ENCODE measurements at regions not wholly inside any gene's neighbourhood (a gene's known extent, or its start where the extent isn't known, plus 50 kb on each side); places are given as distances from the start of the nearest gene placed in this dataset.

GRCh38 chr13:76163761-76164160, 527.6 kb downstream of the LMO7 start:
- no peak for DNase-seq

GRCh38 chr13:76160961-76161925, 525.1 kb downstream of the LMO7 start:
- DNase-seq = no peak

DNA sequence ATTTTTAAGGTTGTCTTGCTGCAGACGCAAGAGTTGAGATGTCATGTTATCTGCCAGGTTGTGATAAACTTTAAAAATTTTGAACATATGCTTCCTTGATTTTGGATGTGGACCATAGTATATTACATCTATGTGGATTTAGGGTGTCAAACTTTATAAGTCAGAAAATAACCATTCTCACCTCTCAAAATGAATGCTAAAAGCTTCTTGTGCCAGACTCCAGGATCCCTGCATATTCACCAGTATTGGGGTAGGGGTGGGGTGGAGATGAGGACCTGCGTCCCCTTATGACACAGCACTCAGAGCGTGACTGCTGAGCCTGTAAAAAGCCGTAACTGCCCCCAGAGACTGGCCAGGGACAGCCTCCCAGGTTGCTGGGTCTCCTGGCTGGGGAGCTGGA, 524.4 kb downstream of the LMO7 start:
- no peak for DNase-seq

DNA sequence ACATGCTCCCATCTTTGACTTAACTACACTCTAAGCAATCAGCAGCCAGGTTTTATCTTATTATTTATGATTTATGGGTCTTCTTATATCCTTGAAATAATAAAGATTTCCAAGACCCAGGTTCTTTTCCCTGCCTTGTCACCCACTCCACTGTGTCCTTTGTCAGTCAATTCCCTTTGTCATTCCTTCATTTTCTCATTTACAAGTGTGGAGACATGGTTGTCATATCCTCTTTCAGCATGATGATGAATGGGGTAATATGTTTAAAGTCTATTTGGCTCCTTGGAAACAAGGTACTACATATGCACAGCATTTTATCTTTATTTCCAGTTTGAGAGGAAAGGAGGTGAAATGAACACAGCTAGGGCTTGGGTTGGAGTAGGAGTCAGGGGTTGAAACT, 521.8 kb downstream of the LMO7 start:
- no peak for DNase-seq

DNA sequence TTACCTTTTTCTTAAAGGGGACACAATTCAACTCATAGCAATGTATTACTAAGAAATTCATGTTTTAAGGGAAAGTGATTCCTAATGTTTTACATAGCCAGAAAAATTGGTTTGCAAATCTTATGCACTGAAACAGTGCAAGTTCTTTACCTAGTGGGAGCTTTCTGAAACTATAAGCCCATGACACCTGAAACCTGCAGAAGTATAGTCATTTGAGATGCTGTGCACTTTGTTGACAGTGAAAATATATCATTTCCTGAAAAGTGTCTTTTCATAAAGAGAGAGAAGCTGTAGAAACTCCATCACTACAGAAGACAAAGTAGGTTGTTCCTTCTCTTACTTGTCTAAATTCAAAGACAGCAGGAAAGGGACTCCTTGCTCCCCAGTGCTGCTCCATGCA, 517.1 kb downstream of the LMO7 start:
- DNase-seq = no peak

- DNase-seq = peak; percentile 94
These were observed 512.8 kb downstream of the LMO7 start for GRCh38 chr13:76148926-76149325.

- no peak for DNase-seq
These were observed 512.2 kb downstream of the LMO7 start for GRCh38 chr13:76148374-76148773.

GRCh38 chr13:76132532-76132931, 496.4 kb downstream of the LMO7 start:
- DNase-seq = no peak

- no peak for DNase-seq
These were observed 495.4 kb downstream of the LMO7 start for GRCh38 chr13:76131551-76131950.

DNA sequence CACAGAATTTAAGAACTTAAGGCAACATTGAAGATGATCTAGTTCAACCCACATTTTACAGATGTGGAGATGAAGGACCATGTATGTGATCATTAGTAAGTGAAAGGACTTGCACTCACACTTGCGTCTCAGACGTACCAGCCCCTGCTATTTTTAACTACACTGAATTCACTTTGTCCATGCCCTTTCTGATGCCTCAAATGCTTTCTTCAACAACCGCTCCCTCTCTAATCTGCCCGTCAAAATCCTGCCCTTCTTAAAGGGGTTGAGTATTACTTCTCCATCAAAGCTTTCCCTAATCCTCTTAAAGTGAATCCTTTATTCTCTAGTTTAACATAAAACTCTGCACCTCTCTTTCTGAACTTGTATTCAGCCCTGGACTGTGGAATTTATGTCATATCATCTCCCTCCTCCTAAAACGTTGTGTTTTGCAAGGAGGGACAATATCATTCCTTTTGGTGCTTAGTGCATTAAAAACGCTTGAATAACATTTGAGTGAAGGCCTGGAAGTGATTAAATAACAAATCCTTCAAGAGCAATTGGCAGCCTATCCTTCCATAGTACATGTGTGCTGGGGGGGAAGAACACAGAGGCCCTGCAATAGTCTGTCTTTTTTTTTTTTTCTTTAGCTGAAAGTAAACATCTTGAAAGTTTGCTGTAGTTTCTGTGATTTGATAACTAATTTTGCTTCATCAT, 493.3 kb downstream of the LMO7 start:
- no peak for DNase-seq

- no peak for DNase-seq
These were observed 491.8 kb downstream of the LMO7 start for GRCh38 chr13:76127922-76128321.

DNA sequence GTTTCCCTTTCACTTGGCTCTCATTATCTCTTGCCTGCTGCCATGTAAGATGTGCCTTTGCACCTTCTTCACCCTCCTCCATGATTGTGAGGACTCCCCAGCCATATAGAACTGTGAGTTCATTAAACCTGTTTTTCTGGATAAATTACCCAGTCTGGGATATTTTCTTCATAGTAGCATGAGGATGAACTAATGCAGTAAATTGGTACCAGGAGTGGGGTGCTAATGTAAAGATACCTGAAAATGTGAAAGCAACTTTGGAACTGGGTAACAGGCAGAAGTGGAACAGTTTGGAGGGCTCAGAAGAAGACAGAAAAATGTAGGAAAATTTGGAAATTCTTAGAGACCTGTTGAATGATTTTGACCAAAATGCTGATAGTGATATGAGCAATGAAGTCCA, 487.4 kb downstream of the LMO7 start:
- DNase-seq = no peak

DNA sequence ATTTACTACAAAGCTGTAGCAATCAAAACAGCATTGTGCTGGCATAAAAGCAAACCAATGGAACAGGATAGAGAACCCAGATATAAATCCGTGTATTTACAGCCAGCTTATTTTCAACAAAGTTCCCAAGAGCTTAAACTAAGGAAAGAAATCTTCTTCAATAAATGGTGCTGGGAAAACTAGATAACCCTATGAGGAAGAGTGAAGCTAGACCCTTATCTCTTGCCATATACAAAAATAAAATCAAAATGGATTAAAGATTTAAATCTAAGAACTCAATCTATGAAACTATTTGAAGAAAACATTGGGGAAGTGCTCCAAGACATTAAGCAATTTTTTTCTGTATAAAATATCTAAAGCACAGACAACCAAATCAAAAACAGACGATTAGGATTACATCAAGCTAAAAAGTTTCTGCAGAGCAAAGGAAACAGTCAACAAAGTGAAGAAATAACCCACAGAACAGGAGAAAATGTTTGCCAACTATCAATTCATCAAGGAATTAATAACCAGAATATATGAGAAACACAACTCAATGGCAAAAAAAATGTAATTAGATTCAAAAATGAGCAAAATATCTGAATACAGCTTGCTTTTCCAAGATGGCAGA, 480.7 kb downstream of the LMO7 start:
- DNase-seq = no peak

GRCh38 chr13:76106763-76107162, 470.6 kb downstream of the LMO7 start:
- no peak for DNase-seq

- DNase-seq = no peak
These were observed 458.5 kb downstream of the LMO7 start for GRCh38 chr13:76094645-76095044.

- DNase-seq = no peak
These were observed 454.9 kb downstream of the LMO7 start for GRCh38 chr13:76091076-76091475.

GRCh38 chr13:76086729-76087128, 450.6 kb downstream of the LMO7 start:
- no peak for DNase-seq

GRCh38 chr13:76067850-76068249, 431.7 kb downstream of the LMO7 start:
- DNase-seq = no peak

GRCh38 chr13:76053181-76053580, 417.1 kb downstream of the LMO7 start:
- no peak for DNase-seq

DNA sequence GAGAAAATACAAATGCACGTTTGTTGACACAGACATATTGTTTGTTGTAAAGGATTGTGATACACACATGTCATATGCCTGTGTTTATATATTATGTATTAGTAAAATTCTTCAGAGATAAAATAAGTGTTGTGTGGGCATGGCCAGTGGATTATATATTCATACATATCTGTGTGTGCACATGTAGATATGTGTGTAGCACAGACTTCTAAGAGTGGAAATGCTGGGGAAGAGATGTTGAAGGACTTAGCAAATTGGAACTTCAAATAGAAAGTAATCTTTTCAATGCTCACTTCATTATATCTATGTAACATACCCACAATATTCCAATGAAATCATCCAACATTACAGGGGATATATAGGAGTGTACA, 413.2 kb downstream of the LMO7 start:
- DNase-seq = no peak

- no peak for DNase-seq
These were observed 412.7 kb downstream of the LMO7 start for GRCh38 chr13:76048675-76049375.

DNA sequence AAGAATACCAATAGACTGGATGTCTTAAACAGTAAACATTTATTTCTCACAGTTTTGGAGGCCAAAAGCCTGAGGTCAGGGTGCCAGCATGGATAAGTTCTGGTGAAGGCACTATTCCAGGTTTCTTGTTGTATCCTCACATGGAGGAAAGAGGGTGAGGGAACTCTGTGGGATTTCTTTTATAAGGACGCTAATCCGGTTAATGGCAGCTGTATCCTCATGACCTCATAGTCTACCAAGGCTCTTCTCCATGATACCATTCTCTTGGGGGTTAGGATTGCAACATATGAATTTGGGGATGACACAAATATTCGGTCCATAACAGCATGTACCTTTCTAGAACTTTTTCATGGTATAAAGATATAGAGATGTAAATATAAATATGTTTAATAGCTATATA, 412.0 kb downstream of the LMO7 start:
- no peak for DNase-seq

- no peak for DNase-seq
These were observed 407.7 kb downstream of the LMO7 start for GRCh38 chr13:76043874-76044273.

All from fibroblast of skin of right biceps (primary cell).